WTC11 (cell line): ENCODE measurements at regions not wholly inside any gene's neighbourhood (a gene's known extent, or its start where the extent isn't known, plus 50 kb on each side); places are given as distances from the start of the nearest gene placed in this dataset.

Experiments used
- ATAC-seq: fragments of 200-7000 bp; cut with Tn5 transposase; 2 replicates; pipeline ENCODE4 v1.10.0; 2021; ENCODE audit warnings: mild to moderate bottlenecking, moderate library complexity
- CTCF ChIA-PET: fragments of 300-600 bp; sonication (Branson Sonifier 250); formaldehyde crosslinking; loops from one replicate; lab custom pipeline; 2021; ENCODE audit warnings: antibody characterized with exemption; lab: Charles Lee
- POLR2A ChIA-PET: fragments of 350-600 bp; sonication (Branson Sonifier 250); formaldehyde crosslinking; loops from one replicate; lab custom pipeline; 2021; ENCODE audit warnings: antibody characterized with exemption; lab: Charles Lee
- DNase-seq: peaks from one replicate; pipeline ENCODE4 v3.0.0; 2021; ENCODE audit warnings: low spot score
- H3K27ac Mint-ChIP-seq: 2 replicates; pipeline ENCODE4 v1.8.0; 2021; ENCODE audit warnings: mixed read lengths
- H3K27me3 Mint-ChIP-seq: 2 replicates; pipeline ENCODE4 v1.8.0; 2021; ENCODE audit warnings: low read depth, mild to moderate bottlenecking, moderate library complexity, mixed read lengths
- H3K36me3 Mint-ChIP-seq: 2 replicates; pipeline ENCODE4 v1.8.0; 2021; ENCODE audit warnings: mixed read lengths
- H3K4me1 Mint-ChIP-seq: 2 replicates; pipeline ENCODE4 v1.8.0; 2022; ENCODE audit warnings: mixed read lengths
- H3K4me3 Mint-ChIP-seq: 2 replicates; pipeline ENCODE4 v1.8.0; 2021; ENCODE audit warnings: mild to moderate bottlenecking, moderate library complexity, mixed read lengths
- H3K9me3 Mint-ChIP-seq: 2 replicates; pipeline ENCODE4 v1.8.0; 2021; ENCODE audit warnings: mixed read lengths
- AR ChIP-seq: fragments of 250-450 bp; sonication (Bioruptor Pico); IDR thresholded peaks from 2 replicates; pipeline ENCODE4 v1.9.0; 2021; ENCODE audit warnings: mild to moderate bottlenecking
- ATF1 ChIP-seq: sonication (generic); formaldehyde crosslinking; IDR thresholded peaks from 2 replicates; pipeline ENCODE4 v1.8.1; 2023; ENCODE audit warnings: mild to moderate bottlenecking, moderate library complexity, missing genetic modification reagents
- ATF6 ChIP-seq: sonication (generic); formaldehyde crosslinking; IDR thresholded peaks from 2 replicates; pipeline ENCODE4 v1.8.1; 2023; ENCODE audit warnings: mild to moderate bottlenecking, missing genetic modification reagents
- E2F1 ChIP-seq: sonication (generic); formaldehyde crosslinking; IDR thresholded peaks from 2 replicates; pipeline ENCODE4 v1.8.0; 2022; ENCODE audit warnings: mild to moderate bottlenecking, missing genetic modification reagents
- FOXP1 ChIP-seq: sonication (generic); formaldehyde crosslinking; IDR thresholded peaks from 2 replicates; pipeline ENCODE4 v1.8.0; 2022; ENCODE audit warnings: missing genetic modification reagents, mild to moderate bottlenecking, moderate library complexity, borderline replicate concordance
- IRF2 ChIP-seq: sonication (generic); formaldehyde crosslinking; IDR thresholded peaks from 2 replicates; pipeline ENCODE4 v1.8.0; 2022; ENCODE audit warnings: low read depth, missing genetic modification reagents, borderline replicate concordance
- MLX ChIP-seq: sonication (generic); formaldehyde crosslinking; IDR thresholded peaks from 2 replicates; pipeline ENCODE4 v1.8.1; 2023; ENCODE audit warnings: mild to moderate bottlenecking, missing genetic modification reagents, moderate library complexity
- MXD4 ChIP-seq: fragments of 250-450 bp; sonication (Bioruptor Pico); IDR thresholded peaks from 2 replicates; pipeline ENCODE4 v1.8.0; 2021; ENCODE audit warnings: mild to moderate bottlenecking, moderate library complexity, borderline replicate concordance
- RELA ChIP-seq: sonication (generic); formaldehyde crosslinking; IDR thresholded peaks from 2 replicates; pipeline ENCODE4 v1.8.1; 2022; ENCODE audit warnings: missing genetic modification reagents, mild to moderate bottlenecking, borderline replicate concordance
- SP1 ChIP-seq: sonication (generic); formaldehyde crosslinking; conservative IDR thresholded peaks from 2 replicates; pipeline ENCODE4 v1.8.1; 2022; ENCODE audit warnings: missing genetic modification reagents
- ZNF281 ChIP-seq: sonication (generic); formaldehyde crosslinking; IDR thresholded peaks from 2 replicates; pipeline ENCODE4 v1.8.0; 2023; ENCODE audit warnings: mild to moderate bottlenecking, missing genetic modification reagents
- ZNF416 ChIP-seq: fragments of 250-450 bp; sonication (Bioruptor Pico); IDR thresholded peaks from 2 replicates; pipeline ENCODE4 v1.9.0; 2021; ENCODE audit warnings: mild to moderate bottlenecking, inconsistent platforms
- ZNF423 ChIP-seq: fragments of 250-450 bp; sonication (Bioruptor Pico); IDR thresholded peaks from 2 replicates; pipeline ENCODE4 v2.1.2; 2022; ENCODE audit warnings: mild to moderate bottlenecking, moderate library complexity
- ZNF425 ChIP-seq: fragments of 250-450 bp; sonication (Bioruptor Pico); conservative IDR thresholded peaks from 2 replicates; pipeline ENCODE4 v1.9.0; 2021; ENCODE audit warnings: mild to moderate bottlenecking
- ZNF512 ChIP-seq: sonication (generic); formaldehyde crosslinking; IDR thresholded peaks from 2 replicates; pipeline ENCODE4 v1.8.1; 2022; ENCODE audit warnings: missing genetic modification reagents, borderline replicate concordance
- ZSCAN18 ChIP-seq: fragments of 250-450 bp; sonication (Bioruptor Pico); IDR thresholded peaks from 2 replicates; pipeline ENCODE4 v2.1.2; 2022; ENCODE audit warnings: mild to moderate bottlenecking, moderate library complexity

GRCh38 chr6:167755461-167755860 is 71.2 kb upstream of the AFDN start (continued):
- TF ChIP-seq ZSCAN18 (CRISPR knock-in tag) (no peak), ZNF416 (CRISPR knock-in tag) (no peak), IRF2 (CRISPR knock-in tag) (no peak), ZNF423 (CRISPR knock-in tag) (no peak), ZNF512 (no peak), ATF1 (CRISPR knock-in tag) (no peak), ZNF425 (CRISPR knock-in tag) (no peak), AR (CRISPR knock-in tag) (no peak), MLX (CRISPR knock-in tag) (no peak), ZNF281 (CRISPR knock-in tag) (no peak)

GRCh38 chr6:167756597-167756996 is 70.1 kb upstream of the AFDN start:
- H3K9me3 Mint-ChIP-seq = peaks cover 7% of the 10 kb centered on the region; the same call in 1 of the 2 replicates
- H3K4me3 Mint-ChIP-seq = no peak overlapping the region
- ChIA-PET POLR2A (no interaction called here), CTCF (no interaction called here)
- H3K27me3 Mint-ChIP-seq = no peaks in the 10 kb centered on the region
- DNase-seq (no peak), ATAC-seq (no peak)
- no peak overlapping the region for H3K27ac Mint-ChIP-seq
- no peaks in the 10 kb centered on the region; the same call in 1 of the 2 replicates for H3K4me1 Mint-ChIP-seq
- no peaks in the 10 kb centered on the region for H3K36me3 Mint-ChIP-seq
- no peak for TF ChIP-seq AR (CRISPR knock-in tag)
- TF ChIP-seq SP1 (CRISPR knock-in tag) = no peak
- no peak for TF ChIP-seq ATF6
- no peak for TF ChIP-seq MXD4 (CRISPR knock-in tag)
- no peak for TF ChIP-seq ZNF423 (CRISPR knock-in tag)
- no peak for TF ChIP-seq E2F1 (CRISPR knock-in tag)
- no peak for TF ChIP-seq RELA (CRISPR knock-in tag)
- no peak for TF ChIP-seq FOXP1 (CRISPR knock-in tag)
